Activated T-helper 1 cell treated with Interleukin-2 at 50 U/mL for 16 hours (primary cell): ENCODE measurements at regions not wholly inside any gene's neighbourhood (a gene's known extent, or its start where the extent isn't known, plus 50 kb on each side); places are given as distances from the start of the nearest gene placed in this dataset.

Experiments used
- DNase-seq: peaks from one replicate; pipeline ENCODE4 v3.0.0-alpha.2; 2020; ENCODE audit warnings: low read depth

DNA sequence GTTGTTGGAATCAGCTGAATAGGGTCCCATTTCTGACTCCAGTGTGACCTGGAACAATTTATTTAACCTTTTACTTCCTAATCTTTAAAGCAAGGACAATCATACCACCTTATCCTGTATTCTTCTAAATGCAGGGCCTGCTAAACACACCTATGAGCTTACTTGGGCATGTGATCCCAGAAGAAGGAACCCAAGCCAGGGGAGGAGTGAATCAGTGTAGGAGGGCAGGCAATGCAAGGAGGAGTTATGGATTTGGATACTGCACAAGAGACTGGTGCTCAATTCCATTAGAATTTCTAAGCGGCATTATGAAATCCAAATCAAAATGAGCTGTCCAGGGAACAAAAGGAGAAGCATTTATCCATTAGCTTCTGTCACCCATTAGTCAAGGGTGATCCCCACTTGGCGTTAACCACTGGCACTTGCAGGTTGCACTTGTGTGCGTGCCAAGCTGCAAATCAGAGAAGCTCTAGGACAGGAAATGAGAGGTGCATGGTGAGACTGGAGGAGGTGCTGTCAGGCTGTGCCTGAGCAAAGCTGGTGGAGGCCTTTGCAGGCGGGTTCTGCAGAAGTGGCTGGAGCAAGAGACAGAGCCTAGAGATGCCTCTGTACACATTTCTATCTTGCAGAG is 297.2 kb upstream of the PLXNA2 start:
- no peak for DNase-seq

DNA sequence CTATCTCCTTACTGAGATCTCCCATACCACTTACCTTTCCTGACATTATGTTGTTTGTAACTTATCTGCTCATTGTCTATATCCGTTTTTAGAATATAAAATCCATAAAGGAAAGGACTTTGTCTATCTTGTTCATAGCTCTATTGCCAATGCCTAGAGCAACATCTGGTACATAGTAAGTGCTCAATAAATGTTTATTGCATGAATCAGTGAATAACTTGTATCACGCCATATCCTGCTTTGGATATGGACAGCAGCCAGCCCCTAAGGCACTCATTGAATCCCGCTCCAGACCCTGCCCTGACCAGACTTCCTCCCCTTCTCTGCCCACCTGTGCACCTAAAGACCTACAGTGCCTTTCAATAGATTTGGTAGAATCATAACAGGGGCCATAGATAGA is 298.1 kb upstream of the PLXNA2 start:
- DNase-seq: no peak

DNA sequence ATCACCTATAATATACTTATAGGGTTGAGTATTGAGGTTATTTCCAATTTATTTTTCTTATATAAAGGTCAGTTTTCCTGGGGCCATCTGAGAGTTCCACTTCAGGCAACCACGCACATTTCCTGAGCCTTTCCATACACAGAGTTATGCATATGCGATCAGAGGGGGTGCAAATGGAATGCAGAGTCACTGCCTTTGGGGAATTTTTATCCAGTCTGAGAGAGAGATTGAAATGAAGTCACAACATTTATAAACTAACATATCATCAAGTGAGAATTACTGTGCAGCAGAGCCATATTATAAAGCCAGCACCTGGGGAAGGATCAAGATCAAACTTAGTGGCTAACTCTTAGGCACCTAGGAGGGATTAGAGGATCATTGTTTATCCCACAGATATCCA is 299.9 kb upstream of the PLXNA2 start:
- no peak for DNase-seq

DNA sequence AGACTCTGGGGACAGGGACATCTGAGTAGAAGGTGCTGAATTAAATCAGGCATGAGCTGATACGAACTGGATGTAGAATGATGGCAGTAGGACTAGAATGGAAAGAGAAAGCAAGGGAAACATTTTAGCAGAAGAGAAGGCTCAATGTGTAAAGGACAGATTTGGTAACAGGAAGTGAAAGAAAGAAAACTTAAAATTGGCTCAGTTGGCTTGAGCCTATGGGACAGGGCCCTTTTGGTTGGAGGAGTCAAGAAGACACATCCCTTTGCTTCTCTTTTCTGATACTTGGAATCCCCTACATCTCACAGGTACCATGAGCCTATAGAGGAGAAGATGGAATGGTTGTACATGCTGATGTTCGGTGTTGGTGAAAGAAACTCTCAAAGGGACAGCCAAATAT is 300.6 kb upstream of the PLXNA2 start:
- DNase-seq: no peak

DNA sequence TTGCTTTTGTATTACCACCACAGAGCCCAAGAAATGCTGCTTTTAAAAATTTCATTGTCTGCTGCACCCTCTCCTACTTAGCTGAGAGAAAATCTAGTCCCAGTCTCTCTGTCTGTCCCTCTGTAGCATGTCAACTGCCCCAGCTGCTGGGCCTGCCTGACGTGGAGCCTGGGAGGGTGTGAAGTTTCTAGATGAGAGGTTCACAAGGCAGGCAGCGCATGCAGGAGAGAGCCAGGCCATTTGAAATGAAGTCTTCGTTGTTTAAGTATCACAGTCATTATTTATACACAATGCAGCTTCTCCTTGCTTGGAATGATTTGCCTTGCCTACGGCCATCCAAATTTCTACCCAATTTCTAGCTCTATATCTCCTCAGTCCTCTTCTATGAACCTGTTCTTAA is 306.8 kb upstream of the PLXNA2 start:
- no peak for DNase-seq

DNA sequence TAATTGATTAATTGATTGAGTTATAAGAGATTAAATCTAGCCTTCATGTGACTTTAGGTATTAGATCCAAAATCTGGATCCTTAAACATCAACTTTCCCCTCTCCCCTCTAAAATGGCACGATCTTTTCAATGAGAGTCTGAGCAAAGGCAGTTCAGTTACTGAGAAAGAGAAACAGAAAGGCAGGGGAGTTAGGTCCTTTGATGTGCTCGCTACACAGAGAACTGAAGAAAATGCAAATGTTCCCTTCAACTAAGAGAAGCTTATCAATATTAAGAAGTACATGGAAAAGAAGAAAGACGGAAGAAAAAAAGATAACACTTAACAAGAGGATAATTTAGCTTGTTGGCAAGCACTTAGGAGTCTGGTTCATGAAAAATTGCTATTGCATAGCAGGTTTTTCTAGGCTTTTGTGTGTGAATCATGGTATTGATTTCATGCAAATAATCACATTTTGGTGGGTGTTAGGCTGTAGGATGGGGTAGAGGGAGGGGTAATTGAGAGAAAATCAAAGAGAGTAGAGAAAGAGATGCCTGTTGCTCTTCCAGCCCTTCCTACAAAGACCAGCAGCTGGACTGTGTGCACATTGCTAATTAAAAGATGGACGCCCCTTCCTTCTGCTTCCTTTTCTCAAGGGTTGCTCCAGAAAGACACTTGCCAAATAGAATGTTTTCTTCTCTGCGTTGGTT is 307.6 kb upstream of the PLXNA2 start:
- no peak for DNase-seq

DNA sequence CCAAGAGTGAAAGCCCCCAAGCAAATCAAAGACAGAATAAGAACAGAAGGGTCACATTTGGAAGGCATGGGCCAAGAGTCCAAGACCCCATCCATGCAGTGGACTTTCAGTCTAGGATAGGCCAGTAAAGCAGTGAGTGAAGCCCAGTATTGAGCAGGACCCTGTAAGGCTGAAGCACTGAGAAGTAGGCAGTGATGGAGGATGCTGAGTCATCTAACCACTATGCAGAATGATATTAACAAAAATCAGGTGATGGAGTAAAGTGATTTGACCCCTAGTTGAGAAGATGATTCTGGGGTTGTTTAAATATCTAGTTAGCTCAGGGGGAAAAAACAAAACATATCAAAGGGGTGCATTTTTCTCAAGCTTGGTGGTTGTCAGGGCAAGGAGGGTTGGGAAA is 308.7 kb upstream of the PLXNA2 start:
- DNase-seq: no peak

DNA sequence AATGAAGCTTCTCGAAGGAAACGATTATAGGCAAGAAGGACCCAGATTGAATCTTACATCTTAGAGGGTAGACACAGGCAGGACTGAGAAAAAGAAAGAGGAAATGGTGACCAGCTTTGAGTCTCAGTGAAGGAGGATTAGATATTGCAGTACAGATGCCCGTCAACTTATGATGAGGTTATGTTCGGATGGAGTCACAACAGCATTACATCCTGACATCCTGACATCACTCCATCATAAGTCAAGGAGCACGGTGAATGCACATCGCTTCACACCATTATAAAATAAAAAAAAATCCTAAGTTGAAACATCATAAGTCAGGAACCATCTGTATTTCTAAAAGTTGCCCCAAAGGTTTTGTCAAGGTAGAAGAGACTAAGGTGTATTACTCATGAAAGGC is 312.3 kb upstream of the PLXNA2 start:
- no peak for DNase-seq

DNA sequence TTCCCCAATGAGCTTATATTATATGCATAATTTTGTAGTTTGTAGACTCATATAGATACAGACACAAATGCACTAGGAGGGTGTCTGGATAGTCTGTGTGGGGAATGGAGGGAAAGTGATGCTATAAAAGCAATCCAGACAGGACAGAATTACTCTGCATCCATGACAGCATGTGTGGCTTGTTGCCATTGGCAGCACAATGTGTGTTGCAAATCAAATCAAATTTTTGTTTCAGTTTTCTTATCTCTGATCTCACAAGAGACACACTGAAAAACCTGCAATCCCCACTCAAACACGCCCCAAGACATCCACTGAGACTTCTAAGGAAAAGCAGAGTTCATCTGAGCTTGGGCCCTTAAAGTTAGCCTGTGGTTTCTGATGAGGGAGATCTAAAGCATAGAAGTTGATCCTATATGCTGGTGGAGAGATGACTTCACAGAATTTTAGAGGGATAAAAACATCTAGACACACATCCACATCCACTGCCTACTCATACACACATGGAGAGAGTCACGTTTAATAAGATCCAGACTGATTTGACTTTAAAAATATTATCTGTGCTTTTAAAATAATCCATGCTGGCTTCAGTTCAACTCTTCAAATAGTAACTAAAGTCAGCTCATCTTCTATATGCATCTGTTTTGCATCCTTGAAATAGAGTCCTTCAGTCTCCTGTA is 313.0 kb upstream of the PLXNA2 start:
- no peak for DNase-seq

DNA sequence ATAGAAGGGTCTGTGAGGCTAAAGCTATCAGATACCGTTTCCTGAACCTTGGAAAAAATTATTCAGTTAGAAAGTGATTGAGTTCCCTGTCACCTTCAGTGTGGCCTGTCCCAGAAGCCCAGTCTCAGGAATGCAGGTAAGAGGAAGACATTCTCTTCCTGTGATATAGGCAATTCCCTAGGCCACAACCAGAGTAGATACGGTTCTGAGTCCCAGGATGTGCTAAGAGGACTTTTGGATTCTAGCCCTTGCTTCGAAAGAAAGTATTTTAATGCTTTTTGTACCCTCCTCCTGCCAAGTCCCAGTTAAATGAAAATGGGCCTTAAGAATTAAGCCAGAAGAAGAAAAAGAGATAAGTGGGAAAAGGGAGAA is 313.5 kb upstream of the PLXNA2 start:
- DNase-seq: no peak

DNA sequence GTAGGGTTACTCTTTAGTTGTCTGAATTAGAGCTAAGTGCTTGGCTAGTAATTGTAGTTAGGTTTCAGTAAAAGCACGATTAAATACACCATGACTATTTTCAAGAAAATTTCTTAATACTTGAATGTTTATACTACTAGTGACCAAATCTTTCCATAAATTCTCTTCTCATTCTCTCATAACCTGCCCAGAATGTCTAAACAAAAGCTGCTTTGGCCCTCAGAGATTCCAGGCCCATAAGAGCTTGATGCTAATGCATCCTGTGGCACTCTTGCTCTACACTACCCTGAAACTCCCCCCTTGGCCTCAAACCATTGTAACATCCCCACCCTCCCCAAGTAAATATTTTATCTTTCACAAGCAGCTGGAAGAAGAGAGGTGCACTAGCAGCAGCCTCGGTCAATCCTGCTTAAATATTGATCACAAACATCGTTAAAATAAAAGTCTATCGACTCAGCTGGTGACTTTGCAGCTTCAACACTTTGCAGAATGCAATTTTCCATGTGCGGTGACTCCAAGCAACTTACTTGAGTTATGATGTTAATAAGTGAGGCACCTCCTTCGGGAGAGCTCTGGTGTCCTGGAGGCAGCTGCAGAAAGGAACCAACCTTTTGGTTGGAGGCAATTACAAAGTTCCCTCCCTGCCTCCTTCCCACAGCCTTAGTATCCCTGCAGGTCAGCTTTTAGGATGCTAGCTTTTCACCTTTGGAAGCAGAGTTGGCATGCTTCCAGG is 315.6 kb upstream of the PLXNA2 start:
- DNase-seq: no peak

DNA sequence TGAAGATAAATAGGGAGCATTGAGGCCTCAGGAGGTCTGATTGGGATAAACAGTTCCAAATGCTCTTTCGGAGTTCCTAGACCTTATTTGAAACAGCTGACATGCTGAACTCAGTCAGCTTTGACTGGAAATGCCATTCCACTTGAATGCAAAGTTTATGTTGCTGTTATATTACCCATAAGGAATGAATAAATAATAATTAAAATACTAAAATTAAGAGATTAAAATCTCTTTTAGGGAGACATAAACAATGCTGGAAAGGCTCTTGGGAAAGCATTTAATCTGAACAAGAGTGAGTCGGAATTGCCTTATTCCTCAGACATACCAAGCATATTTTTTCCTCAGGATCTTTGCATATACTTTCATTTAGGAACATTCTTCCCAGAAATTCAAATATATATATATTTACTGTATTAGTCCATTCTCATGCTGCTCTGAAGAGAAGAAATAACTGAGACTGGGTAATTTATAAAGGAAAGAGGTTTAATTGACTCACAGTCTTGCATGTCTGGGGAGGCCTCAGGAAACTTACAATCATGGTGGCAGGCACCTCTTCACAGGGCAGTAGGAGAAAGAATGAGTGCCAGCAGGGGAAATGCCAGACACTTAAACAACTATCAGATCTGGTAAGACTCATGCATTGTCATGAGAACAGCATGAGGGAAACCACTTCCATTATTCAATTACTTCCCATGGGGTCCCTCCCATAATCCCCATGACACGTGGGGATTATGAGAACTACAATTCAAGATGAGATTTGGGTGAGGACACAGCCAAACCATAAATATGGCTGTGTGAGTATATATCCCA is 318.2 kb upstream of the PLXNA2 start:
- DNase-seq: no peak

DNA sequence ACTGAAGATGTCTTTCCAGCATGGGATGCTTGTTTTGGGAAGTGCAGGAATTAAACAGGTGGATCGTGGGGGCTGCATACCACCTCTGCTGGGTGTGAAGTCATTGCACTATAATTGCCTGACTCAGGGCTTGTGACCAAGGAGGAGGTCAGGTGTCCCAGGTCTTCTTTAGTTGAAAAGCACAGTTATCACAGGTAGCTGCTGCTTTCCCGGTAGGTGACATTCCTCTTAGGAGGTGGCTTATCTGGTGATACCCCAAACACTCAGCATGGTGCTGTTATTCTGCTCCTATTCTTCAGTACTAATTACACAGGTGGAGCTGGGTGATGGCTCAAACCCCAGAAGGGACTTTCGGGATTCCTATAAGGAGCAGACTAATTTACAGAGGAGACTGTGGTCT is 320.3 kb upstream of the PLXNA2 start:
- no peak for DNase-seq

DNA sequence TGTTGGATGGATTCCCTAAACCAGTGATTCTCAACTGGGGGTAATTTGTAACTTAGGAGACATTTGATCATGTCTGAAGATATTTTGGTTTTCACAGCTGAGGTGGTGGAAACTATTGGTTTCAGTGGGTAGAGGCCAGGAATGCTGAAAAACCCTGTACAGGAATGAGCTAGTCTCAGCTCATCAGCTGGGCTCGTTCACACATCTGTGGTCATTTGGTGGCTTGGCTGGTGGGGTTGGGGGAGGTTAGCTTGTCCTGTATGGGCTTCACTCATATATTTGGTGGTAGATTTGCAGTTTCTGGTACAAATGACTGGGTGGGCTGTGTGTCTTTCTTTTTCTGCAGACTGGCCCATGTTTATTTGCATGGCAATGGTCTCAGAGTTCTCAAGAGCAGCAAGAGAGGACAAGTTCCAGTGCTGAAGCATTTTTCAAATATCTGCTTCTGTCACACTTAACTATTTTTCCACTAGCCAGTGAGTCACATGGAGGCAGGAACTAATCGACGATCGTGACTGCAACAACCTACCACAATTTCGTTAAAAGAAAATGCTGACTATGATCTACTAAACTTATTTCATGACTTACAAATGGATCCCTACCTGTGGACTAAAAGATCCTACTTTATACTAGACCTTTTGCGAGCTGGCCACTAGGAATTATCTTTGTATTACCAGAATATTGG is 321.7 kb upstream of the PLXNA2 start:
- no peak for DNase-seq

DNA sequence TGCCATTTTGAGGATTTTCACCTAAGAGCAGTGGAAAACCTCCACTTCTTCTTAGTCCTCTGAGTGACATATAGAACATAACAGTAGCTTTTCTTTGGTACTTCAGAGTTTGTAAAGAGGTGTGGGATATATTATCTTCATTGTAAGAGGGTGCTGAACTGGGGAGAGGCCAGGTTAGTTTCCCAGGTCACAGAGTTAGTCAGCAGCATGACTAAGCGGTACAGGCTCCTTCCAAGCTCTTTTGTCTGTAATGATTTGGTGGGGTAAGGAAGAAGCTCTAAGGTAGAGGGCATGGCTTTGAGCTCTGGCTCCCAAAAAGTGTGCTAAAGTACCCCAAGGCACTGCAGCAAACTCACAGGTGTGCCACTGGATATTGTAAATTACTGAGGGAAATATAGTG is 325.0 kb upstream of the PLXNA2 start:
- DNase-seq: no peak

DNA sequence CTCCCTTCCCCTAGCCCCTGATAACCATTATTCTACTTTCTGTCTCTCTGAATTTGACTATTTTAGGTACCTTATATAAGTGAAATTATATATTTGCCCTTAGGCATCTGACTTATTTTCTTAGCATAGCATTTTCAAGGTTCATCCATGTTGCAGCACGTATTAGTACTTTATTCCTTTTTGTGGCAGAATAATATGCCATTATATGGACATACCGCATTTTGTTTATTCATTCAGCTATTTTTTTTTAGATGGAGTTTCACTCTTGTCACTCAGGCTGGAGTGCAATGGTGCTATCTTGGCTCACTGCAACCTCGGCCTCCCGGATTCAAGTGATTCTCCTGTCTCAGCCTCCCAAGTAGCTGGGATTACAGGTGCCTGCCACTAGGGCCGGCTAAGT is 326.2 kb upstream of the PLXNA2 start:
- no peak for DNase-seq

DNA sequence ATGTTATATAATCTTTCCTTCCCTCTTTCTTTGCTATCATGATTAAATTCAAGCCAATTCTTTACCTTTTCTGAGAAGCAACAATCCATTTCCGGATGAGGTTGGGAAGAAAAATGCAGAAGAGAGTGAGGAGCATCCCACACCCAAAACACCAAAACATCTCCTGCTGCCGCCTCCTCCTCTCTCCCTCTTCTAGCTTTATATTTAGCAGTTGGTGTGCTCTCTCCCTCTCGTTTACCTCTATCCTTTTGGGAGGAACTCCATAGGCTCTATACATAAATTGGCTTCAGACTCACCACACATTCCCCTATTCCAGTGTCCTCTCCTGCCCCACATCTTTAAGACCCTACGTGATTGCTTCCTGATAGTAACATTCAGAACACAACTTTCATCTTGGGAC is 332.2 kb upstream of the PLXNA2 start:
- no peak for DNase-seq

DNA sequence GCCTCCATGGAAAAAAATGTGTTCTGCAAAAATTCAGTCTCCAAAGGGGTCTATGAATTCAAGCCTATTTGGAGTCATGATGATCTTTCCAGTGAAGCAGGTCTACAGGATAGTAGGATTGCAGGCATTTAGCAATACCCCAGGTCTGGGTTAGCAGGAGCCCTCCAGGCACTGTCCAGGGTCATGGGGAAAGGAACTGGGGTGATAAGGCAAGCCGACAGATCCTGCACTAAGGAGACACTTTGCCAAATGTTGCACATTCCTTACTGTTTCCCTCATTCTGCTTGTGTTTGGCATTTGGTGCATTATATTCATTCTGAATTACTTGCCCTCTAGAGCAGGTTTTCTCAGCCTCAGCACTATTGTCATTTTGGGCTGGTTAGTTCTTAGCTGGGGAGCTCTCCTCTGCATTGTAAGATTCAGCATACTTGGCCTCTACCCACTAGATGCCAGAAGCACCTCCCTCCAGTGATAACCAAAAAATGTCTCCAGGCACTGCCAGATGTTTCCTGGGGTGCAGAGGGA is 333.3 kb upstream of the PLXNA2 start:
- DNase-seq: no peak

DNA sequence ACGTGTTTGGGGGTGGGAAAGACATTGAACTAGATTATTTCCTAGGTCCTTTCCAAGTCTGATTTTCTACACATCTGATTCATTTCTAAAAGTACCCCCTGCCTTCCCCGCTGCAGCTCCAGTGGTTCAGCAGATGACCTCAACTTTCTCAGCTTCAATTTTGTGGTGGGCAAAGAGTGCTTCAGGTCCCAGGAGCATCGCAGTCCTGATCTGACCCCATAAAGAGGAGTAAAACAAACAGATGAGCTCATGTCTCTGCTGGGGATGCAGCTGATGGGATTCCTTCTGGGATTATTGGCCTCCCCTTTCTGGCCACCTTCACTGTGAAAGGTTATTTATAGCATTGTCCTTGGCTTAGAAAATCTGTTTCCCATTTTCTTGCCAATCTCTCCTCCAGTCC is 337.0 kb upstream of the PLXNA2 start:
- no peak for DNase-seq

DNA sequence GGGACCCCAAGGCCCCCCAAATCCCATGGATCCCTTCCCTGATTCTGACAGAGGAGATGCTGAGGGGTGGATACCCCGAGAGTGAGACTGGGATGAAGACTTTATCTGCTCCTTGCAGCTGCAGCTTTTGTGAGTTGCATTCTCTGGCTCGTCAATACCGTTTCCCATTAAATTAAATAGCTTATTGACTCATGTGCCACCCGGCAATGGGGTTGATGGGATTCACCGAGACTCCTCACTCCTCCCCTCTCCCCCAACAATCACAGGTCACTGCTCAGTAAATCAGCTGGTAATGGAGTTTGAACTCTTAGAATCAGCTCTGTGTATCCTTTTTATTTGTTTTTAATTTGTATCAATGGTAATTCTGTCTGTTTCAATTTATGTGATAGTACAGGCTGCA is 337.5 kb upstream of the PLXNA2 start:
- no peak for DNase-seq

DNA sequence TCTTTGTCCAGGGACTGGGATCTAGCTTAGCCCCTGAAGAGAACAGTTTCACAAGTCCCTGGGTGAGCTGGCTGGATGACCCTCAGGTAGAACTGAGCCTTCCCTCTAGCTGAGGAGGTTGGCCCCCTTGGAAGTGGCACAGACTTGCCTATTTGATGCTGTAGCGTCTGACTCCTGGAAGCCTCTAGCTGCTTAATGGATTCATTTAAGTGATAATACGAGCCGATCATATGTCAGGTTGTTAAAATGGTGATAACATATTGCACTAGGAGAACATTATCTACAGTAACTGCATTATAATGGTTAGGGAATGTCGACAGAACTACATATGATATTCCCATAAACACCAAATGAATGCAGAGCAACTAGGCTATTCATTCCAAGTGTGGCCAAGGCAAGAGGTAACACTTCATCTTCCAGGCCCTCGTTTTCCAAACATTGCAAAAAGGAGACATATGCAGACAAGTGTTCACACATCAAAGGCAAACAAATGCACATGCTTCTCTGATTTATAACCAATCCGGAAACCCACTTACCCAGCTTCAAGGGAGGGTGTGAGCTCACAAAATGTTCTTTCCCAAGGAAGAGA is 340.1 kb upstream of the PLXNA2 start:
- DNase-seq: no peak
